GM12891 (cell line): ENCODE measurements at regions not wholly inside any gene's neighbourhood (a gene's known extent, or its start where the extent isn't known, plus 50 kb on each side); places are given as distances from the start of the nearest gene placed in this dataset.
"Not testable (repeated sequence)": the region's sequence is repeated elsewhere in the genome, so short reads cannot be mapped to it uniquely, and the experiment has no call there.

ENCODE experiments used
- DNase-seq: peaks from one replicate; pipeline ENCODE4 v3.0.0; 2011; ENCODE audit warnings: low spot score; ENCODE audit not compliant: insufficient read length
- FAIRE-seq: peaks from 2 replicates; lab custom pipeline; 2011; peaks lifted over from hg19 to GRCh38; lab: Jason Lieb, UNC
- PAX5 ChIP-seq: IDR thresholded peaks from 2 replicates; pipeline ENCODE4 v1.6.1; 2011; ENCODE audit warnings: low read length, moderate library complexity, mild to moderate bottlenecking; ENCODE audit not compliant: insufficient read depth, severe bottlenecking
- POLR2A ChIP-seq: IDR thresholded peaks from 2 replicates; pipeline ENCODE4 v1.6.1; 2011; ENCODE audit warnings: low read depth, low read length, control low read depth
- POLR2AphosphoS5 ChIP-seq: IDR thresholded peaks from 2 replicates; pipeline ENCODE4 v1.6.1; 2011; ENCODE audit warnings: low read depth, low read length, control low read depth
- POU2F2 ChIP-seq: IDR thresholded peaks from 2 replicates; pipeline ENCODE4 v1.6.1; 2011; ENCODE audit warnings: low read depth, mild to moderate bottlenecking, control low read depth, low read length, moderate library complexity
- SPI1 ChIP-seq: IDR thresholded peaks from 2 replicates; pipeline ENCODE4 v1.6.1; 2011; ENCODE audit warnings: low read depth, low read length, control low read depth
- TAF1 ChIP-seq: IDR thresholded peaks from 2 replicates; pipeline ENCODE4 v1.6.1; 2011; ENCODE audit warnings: low read depth, low read length, control low read depth

GRCh38 chr6:28816909-28817807 is 106.6 kb downstream of the TRIM27 start:
- TF ChIP-seq POLR2A (no peak), TAF1 (no peak), SPI1 (no peak), POLR2AphosphoS5 (no peak)
- FAIRE-seq (peak; percentile 40), DNase-seq (peak; percentile 36)

- FAIRE-seq (no peak), DNase-seq (no peak)
- TF ChIP-seq PAX5 (no peak), SPI1 (no peak), POU2F2 (no peak), POLR2A (no peak), POLR2AphosphoS5 (no peak), TAF1 (no peak)
Measured at GRCh38 chr6:28817808-28818145, 106.0 kb downstream of the TRIM27 start.

- FAIRE-seq: no peak
Measured at GRCh38 chr6:28824793-28825731, 98.7 kb downstream of the TRIM27 start.

GRCh38 chr6:28825732-28826293 is 98.0 kb downstream of the TRIM27 start:
- FAIRE-seq: no peak
- no peak for DNase-seq
- no peak for TF ChIP-seq POU2F2

More at GRCh38 chr6:28824793-28825731, 98.7 kb downstream of the TRIM27 start:
- no peak for TF ChIP-seq POLR2A
- no peak for TF ChIP-seq POLR2AphosphoS5
- TF ChIP-seq SPI1: no peak
- no peak for TF ChIP-seq POU2F2
- no peak for TF ChIP-seq PAX5
- no peak for TF ChIP-seq TAF1
- DNase-seq: no peak

GRCh38 chr6:28831683-28832082 is 92.1 kb downstream of the TRIM27 start:
- not testable (repeated sequence) for DNase-seq, FAIRE-seq

GRCh38 chr6:28836703-28837102 is 87.1 kb downstream of the TRIM27 start:
- not testable (repeated sequence) for DNase-seq, FAIRE-seq

GRCh38 chr6:28838289-28838633 is 85.5 kb downstream of the TRIM27 start:
- FAIRE-seq: no peak
- DNase-seq: no peak
- TF ChIP-seq POLR2A (no peak), SPI1 (no peak), PAX5 (no peak), TAF1 (no peak), POLR2AphosphoS5 (no peak), POU2F2 (no peak)

GRCh38 chr6:28838634-28839442 is 84.9 kb downstream of the TRIM27 start:
- FAIRE-seq (peak; percentile 81), DNase-seq (peak; percentile 47)
- no peak for TF ChIP-seq TAF1

GRCh38 chr6:28839443-28840120 is 84.2 kb downstream of the TRIM27 start:
- TF ChIP-seq SPI1 (no peak), PAX5 (no peak), POU2F2 (no peak), TAF1 (no peak), POLR2A (no peak), POLR2AphosphoS5 (no peak)
- FAIRE-seq: no peak

GRCh38 chr6:28841290-28841689 is 82.5 kb downstream of the TRIM27 start:
- no peak for DNase-seq
- no peak for FAIRE-seq
- no peak for TF ChIP-seq POLR2A

More at GRCh38 chr6:28839443-28840120, 84.2 kb downstream of the TRIM27 start:
- DNase-seq: no peak

- DNase-seq, FAIRE-seq: not testable (repeated sequence)
Measured at GRCh38 chr6:28848756-28849155, 75.0 kb downstream of the TRIM27 start.
